GM21528 (cell line): ENCODE measurements at regions not wholly inside any gene's neighbourhood (a gene's known extent, or its start where the extent isn't known, plus 50 kb on each side); places are given as distances from the start of the nearest gene placed in this dataset.
A peak's percentile ranks its signal among the peaks of the same experiment; 100 is the strongest.

ENCODE experiments used
- ATAC-seq: cut with Tn5 transposase; IDR thresholded peaks from one replicate; pipeline ENCODE4 v1.9.1; 2021; ENCODE audit warnings: mild to moderate bottlenecking, moderate library complexity; ENCODE audit not compliant: unreplicated experiment, low FRiP score

- no peak for ATAC-seq
Observed at GRCh38 chr6:26149240-26149639, 62.0 kb downstream of the HFE start.

GRCh38 chr6:26152226-26153101 lies 65.2 kb downstream of the HFE start:
- ATAC-seq = no peak

- no peak for ATAC-seq
Observed at GRCh38 chr6:26155061-26155930, 68.1 kb downstream of the HFE start.

DNA sequence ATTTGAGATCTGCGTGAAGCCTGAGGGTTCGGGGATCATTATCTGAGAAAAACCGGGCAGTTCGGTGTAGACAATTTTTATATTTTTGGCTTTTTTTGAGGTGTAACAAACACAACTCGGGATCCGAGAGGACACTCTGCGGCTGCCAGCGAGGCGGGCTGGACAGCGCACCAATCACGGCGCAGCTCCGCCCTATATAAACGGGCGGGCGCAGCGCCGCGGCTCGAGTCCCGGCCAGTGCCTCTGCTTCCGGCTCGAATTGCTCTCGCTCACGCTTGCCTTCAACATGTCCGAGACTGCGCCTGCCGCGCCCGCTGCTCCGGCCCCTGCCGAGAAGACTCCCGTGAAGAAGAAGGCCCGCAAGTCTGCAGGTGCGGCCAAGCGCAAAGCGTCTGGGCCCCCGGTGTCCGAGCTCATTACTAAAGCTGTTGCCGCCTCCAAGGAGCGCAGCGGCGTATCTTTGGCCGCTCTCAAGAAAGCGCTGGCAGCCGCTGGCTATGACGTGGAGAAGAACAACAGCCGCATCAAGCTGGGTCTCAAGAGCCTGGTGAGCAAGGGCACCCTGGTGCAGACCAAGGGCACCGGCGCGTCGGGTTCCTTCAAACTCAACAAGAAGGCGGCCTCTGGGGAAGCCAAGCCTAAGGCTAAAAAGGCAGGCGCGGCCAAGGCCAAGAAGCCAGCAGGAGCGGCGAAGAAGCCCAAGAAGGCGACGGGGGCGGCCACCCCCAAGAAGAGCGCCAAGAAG lies 69.0 kb downstream of the HFE start:
- ATAC-seq = peak; percentile 41

GRCh38 chr6:26156850-26157250 lies 69.6 kb downstream of the HFE start:
- no peak for ATAC-seq

DNA sequence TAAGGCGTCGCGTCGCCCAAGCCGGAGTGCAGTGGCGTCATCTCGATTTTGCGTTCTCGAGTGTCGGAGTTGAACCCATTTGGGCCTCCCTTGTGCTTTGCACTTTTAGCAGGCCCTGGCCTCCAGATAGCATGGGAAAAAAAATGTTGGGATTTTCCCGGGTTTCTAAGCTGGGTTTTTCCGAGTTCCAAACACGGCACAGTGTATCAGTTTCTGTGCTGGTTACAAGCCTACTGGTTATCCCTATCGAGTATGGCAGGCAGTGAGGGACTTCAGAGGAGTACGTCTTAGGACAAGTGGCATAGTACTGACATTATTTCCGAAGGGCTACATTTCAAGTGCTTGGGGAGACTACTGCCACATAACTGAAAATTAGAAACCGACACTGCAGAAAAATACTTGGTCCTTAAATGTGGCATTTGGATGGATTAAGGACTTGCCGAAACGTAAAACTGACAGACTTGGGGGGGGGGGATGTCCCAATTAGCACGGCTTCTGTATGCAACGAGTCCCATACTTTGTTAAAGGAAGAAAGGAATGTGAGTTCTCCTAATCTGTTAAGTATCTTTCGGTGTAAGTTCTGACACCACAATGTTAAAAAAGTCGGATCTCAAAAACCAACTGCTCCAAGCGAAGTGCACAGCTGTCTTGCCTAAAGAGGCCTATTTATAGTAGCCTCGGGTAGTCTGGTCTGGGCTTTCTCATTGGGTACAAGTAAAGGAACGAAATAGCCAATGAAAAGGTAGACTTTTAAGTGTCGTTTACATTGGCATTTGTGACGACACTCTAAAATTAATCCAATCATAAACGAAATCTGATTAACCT lies 70.2 kb downstream of the HFE start:
- ATAC-seq = peak; percentile 69

DNA sequence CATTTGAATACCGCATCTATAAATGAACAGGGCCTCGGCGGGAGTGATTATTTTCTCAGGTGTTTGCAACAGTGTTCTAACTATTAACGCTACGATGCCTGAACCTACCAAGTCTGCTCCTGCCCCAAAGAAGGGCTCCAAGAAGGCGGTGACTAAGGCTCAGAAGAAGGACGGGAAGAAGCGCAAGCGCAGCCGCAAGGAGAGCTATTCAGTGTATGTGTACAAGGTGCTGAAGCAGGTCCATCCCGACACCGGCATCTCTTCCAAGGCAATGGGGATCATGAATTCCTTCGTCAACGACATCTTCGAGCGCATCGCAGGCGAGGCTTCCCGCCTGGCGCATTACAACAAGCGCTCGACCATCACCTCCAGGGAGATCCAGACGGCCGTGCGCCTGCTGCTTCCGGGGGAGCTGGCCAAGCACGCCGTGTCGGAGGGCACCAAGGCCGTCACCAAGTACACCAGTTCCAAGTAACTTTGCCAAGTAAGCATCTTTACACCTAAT lies 70.9 kb downstream of the HFE start:
- peak; percentile 59 for ATAC-seq

DNA sequence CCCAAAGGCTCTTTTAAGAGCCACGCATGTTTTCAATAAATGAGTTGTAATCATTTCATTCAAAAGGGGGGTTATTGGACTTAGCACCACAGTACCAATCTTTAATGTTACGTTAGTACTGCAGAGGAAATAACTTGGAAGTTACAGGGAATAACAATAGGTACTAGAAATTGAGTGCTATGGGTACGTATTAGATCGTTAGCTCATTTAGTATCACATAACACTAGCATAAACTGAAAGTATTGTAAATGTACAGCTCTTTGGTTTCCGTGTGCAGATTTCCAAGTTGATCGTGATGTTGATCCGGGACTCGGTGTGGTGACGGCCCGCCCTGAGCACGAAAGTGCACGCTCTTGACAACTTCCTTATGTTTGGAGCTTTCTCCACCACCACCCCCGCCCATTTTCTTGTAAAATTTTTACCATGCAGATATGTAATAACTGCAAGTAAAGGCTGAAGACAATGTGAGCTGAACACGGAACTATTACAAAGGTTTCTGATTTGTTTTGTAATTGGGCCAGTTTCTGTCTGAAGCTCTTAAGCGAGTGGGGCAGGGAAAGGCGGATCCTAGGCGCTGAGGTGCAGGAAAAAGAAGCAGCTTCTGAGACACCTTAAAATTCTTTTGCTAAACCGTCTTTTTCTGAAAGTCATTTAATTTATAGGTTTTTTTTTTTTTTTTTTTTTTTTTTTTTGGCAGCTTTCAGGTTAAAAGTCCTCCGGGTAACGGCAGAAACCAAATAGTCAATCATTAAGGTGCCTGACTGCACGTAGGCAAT lies 71.5 kb downstream of the HFE start:
- peak; percentile 4 for ATAC-seq

DNA sequence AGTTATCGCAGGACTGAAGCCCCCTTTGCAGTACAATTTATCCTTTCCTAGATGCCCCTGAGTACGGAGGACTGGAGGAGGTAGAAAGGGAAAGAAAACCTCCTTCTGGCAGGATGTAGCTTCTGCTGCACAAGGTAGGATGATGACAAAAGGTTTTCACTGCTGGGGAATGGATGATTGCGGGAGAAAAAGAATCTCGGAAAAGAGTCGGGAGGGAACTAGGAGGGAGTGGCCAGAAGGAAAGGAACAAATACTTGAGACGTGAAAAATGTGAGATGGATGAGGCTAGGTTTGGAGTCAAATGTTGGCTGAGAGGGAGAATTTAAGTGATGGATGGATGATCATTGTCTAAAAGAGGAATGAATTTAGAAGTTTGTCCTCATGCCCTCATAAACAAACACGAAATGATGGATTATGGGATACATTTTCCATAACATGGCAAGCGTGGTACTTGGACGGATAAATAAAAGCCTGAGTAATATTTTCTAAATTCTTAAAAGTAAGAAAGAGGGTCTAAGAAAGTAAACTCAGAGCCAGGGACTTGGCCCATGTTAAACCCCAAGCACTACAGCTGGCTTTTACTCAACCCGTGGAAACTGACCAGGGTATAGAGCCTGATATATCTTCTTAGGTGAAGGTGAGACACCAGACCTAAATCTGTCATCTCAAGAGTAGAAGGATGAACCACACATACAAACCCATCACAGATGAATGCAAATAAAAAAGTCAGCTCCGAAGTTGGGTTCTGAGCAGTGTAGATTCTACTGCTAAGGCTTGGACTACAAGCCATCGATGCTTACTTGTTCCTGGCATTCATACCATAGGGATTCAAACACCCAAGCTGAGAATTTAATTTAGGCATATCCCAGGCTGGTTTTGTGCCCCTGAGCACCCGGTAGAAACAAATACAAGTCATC lies 72.4 kb downstream of the HFE start:
- ATAC-seq = no peak

DNA sequence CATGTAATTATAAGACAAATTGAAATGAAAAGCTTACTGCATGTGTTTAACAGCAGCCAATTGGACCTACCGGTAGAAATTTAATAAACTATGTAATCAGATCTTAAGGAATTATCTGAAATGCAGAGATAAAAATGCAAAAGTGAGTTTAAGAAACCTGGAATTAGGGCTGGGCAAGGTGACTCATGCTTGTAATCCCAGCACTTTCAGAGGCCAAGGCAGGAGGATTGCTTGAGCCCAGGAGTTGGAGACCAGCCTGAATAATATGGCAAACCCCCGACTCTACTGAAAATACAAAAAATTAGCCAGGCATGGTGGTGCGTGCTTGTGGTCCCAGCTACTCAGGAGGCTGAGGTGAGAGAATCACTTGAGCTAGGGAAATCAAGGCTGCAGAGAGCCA lies 74.1 kb downstream of the HFE start:
- no peak for ATAC-seq

GRCh38 chr6:26162399-26162798 lies 75.2 kb downstream of the HFE start:
- no peak for ATAC-seq

DNA sequence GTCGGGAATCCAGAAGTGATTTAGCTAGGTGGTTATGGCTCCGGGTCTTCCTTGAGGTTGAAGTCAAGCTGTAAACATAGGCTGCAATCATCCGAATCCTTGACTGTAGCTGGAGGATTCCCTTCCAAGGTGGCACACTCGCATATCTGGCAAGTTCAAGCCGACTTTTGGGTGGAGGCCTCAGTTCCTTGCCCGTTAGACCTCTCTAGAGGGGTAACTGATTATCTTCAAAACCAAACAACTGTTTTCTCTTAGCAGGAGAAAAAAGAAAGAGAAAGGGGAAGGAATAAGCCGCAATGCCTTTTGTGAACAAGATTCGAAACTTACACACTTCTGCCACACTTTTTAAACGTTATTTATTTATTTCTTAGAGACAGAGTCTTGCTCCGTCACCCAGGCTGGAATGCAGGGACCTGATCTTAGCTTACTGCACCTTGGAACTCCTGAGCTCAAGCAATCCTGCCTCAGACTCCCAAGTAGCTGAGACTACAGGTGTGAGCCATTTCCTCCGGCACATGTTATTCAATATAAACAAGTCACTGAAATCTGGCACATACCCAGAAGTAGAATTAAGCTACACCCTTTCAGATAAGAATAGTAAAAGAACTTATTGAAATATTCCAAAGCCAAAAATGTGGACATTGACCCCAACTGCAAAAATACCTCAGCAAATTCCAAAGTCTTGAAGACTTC lies 76.3 kb downstream of the HFE start:
- ATAC-seq = no peak

DNA sequence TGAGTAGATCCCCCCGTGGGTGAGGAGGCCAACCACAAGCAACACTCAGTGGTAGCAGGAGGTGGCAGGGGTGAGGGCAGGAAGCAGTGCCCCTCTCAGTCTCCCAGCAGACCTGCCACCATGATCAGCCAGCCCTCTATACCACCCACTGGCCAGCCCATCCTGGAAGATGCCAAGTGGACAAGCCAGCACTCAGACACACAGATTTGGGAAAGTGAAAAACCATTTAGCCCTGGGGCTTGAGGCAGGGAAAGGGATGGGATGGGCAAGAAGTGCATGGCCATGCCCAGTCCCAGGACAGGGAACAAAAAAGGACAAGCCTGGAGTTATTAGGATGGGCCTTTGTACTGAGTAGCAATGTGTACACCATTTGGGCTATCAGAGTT lies 76.9 kb downstream of the HFE start:
- no peak for ATAC-seq

DNA sequence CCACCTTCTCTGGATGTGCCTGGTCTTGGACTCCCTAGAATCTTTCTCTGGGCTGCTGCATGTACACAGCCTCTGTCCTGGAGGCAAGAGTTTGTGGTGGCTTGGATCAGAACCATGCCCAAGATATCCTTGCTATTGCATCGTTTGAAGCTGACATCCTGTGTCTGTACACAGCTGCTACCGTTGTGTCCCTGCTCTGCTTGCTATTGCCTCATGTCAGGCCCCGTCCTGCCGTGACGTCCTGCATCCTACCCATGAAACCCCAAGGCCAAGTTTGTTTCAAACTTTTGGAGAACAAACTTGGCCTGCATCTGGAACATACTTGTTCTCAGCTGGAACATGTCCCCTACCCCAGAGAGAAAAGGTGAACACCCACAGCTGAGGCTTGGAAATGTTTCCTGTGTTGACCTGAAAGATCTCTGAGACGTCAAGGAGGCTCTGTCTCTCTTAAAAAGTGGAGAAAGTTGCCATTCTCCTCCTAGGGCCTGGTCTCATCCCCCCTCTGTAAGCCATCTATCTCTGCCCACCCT lies 78.1 kb downstream of the HFE start:
- ATAC-seq = no peak

DNA sequence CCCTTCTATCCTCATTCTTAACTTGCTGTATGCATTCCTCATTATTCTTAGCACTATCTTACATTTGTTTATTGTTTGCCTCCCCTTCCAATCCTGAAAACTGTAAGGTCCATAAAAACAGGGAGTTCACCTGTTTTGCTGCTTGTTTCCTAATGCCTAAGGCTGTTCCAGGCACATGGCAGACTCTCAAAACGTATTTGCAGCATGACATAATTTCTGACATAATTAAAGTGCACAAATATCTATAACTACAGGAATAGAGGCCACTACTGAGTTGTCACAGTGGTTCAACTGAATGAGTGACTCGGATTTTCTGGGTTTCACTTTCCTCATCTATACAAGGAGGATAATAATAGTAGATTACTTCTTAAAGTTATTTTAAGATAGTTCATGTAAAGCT lies 83.0 kb downstream of the HFE start:
- ATAC-seq = no peak

DNA sequence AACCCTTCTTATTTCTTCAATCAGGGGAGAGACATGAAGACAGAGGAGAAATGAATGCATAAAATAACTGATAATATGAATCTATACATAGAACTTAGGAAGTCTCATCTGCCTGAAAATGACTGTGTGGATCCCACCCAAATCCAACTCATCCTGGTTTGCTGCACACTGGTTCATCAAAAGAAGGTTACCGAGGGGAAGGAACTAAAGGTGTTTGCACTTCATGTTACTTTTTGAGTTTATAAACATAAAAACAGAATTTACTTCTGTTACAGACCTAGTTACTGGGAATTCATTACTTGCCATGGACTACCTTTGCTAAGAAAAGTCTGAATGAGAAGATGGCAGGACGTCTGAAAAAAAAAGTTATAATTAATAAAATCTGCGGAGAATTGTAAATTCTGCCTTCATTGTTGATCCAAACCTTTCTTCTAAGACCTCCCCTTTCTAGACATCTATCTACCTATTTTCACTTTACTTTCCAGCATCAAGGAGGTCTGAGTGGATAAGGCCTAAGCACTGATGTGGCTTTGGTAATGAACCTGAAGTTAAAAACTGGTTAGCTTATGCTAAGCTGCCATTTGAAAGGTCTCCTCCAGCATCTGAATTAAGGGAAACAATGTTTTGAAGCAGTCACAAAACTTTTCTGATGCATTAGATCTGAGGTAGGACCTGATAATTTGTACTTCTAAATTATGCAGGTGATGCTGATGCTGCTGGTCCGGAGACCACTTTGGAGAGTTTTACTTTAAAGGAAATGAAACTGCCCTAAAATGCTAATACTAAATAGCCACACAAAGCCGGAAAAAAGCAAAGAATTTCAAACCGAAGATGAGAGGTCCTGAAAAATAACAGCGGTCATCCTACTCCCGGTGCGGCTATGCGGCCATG lies 84.0 kb downstream of the HFE start:
- ATAC-seq = peak; percentile 2
